A549 (cell line): ENCODE measurements at regions not wholly inside any gene's neighbourhood (a gene's known extent, or its start where the extent isn't known, plus 50 kb on each side); places are given as distances from the start of the nearest gene placed in this dataset.
A peak's percentile ranks its signal among the peaks of the same experiment; 100 is the strongest.

Experiments used
- ATAC-seq, 2 experiments: fragments of 200-7000 bp in 1 of 2; fragments of >200 bp in 1 of 2; cut with Nextera tagmentation in 1 of 2; cut with Tn5 transposase in 1 of 2; 3 replicates each; pipeline versions ENCODE4 v1.8.0 to v1.9.1; 2018 to 2020; ENCODE audit warnings: mild to moderate bottlenecking in 1 of 2, moderate library complexity in 1 of 2
- CTCF ChIA-PET: fragments of 300-600 bp; sonication (Branson Sonifier 250); formaldehyde crosslinking; extraction: SDS; loops from one replicate; lab custom pipeline; 2021; ENCODE audit warnings: antibody characterized with exemption, inconsistent platforms; lab: Yijun Ruan, JAX
- POLR2A ChIA-PET: fragments of 350-600 bp; formaldehyde crosslinking; extraction: SDS; loops from one replicate; lab custom pipeline; 2021; ENCODE audit warnings: antibody characterized with exemption, inconsistent platforms; lab: Yijun Ruan, JAX
- DNase-seq, 2 experiments: peaks; one replicate each; pipeline versions ENCODE4 v3.0.0 to v3.0.0-alpha.2; 2011 to 2016; ENCODE audit warnings: low read depth in 1 of 2, low spot score in 1 of 2
- FAIRE-seq: peaks from 2 replicates; lab custom pipeline; 2011; peaks lifted over from hg19 to GRCh38; lab: Jason Lieb, UNC
- H3K27ac ChIP-seq, 2 experiments: fragments of >200 bp; sonication (Bioruptor Twin); formaldehyde crosslinking; 3 replicates each; pipeline ENCODE4 v1.5.1; 2016 to 2017
- H3K4me1 ChIP-seq: fragments of >200 bp; sonication (Bioruptor Twin); formaldehyde crosslinking; 3 replicates; pipeline ENCODE4 v1.6.1; 2016
- H3K4me2 ChIP-seq: fragments of >200 bp; sonication (Bioruptor Twin); formaldehyde crosslinking; 3 replicates; pipeline ENCODE4 v1.6.1; 2016
- H3K4me3 ChIP-seq: fragments of >200 bp; sonication (Bioruptor Twin); formaldehyde crosslinking; 3 replicates; pipeline ENCODE4 v1.5.1; 2016
- H3K9me3 ChIP-seq: fragments of >200 bp; sonication (Bioruptor Twin); formaldehyde crosslinking; 3 replicates; pipeline ENCODE4 v1.6.1; 2016
- ATOH8 ChIP-seq: fragments of 250-450 bp; sonication (Bioruptor Pico); IDR thresholded peaks from 2 replicates; pipeline ENCODE4 v1.5.0; 2020; ENCODE audit warnings: low read depth, mild to moderate bottlenecking, moderate library complexity
- CEBPB ChIP-seq, 2 experiments: fragments of >200 bp in 1 of 2; sonication (Bioruptor Twin) in 1 of 2; formaldehyde crosslinking in 1 of 2; IDR thresholded peaks; 2 replicates each; pipeline ENCODE4 v1.6.1; 2012 to 2016
- CHD4 ChIP-seq: fragments of 200-600 bp; sonication (generic); IDR thresholded peaks from 2 replicates; pipeline ENCODE4 v1.6.1; 2016; ENCODE audit warnings: antibody characterized with exemption, mild to moderate bottlenecking, borderline replicate concordance
- EHF ChIP-seq: fragments of 250-450 bp; sonication (Bioruptor Pico); IDR thresholded peaks from 2 replicates; pipeline ENCODE4 v1.5.0; 2020; ENCODE audit warnings: mild to moderate bottlenecking
- EHMT2 ChIP-seq: fragments of 200-600 bp; sonication (generic); IDR thresholded peaks from 2 replicates; pipeline ENCODE4 v1.6.1; 2016; ENCODE audit warnings: antibody characterized with exemption, low read depth, mild to moderate bottlenecking, moderate library complexity
- FOSB ChIP-seq: fragments of 250-450 bp; sonication (Bioruptor Pico); IDR thresholded peaks from 2 replicates; pipeline ENCODE4 v1.5.0; 2020; ENCODE audit warnings: mild to moderate bottlenecking, moderate library complexity
- FOSL2 ChIP-seq, 2 experiments: fragments of 450-650 bp in 1 of 2; fragments of >200 bp in 1 of 2; sonication (Bioruptor Twin) in 1 of 2; formaldehyde crosslinking; IDR thresholded peaks; 2 replicates each; pipeline versions ENCODE4 v1.5.0 to v1.6.1; 2016 to 2020; ENCODE audit warnings: mild to moderate bottlenecking in 1 of 2, moderate library complexity in 1 of 2
- FOXS1 ChIP-seq: fragments of 250-450 bp; sonication (Bioruptor Pico); IDR thresholded peaks from 2 replicates; pipeline ENCODE4 v1.5.0; 2020; ENCODE audit warnings: mild to moderate bottlenecking, moderate library complexity
- GATA3 ChIP-seq: IDR thresholded peaks from 2 replicates; pipeline ENCODE4 v1.6.1; 2012; ENCODE audit warnings: borderline replicate concordance
- HOXB13 ChIP-seq: fragments of 250-450 bp; sonication (Bioruptor Pico); IDR thresholded peaks from 2 replicates; pipeline ENCODE4 v1.5.0; 2020; ENCODE audit warnings: low read depth, mild to moderate bottlenecking, moderate library complexity
- HOXB5 ChIP-seq: fragments of 250-450 bp; sonication (Bioruptor Pico); IDR thresholded peaks from 2 replicates; pipeline ENCODE4 v1.5.0; 2020; ENCODE audit warnings: mild to moderate bottlenecking, moderate library complexity
- JUN ChIP-seq, 2 experiments: fragments of >200 bp; sonication (Bioruptor Twin); formaldehyde crosslinking; IDR thresholded peaks; 2 replicates in 1 of 2; 3 replicates in 1 of 2; pipeline ENCODE4 v1.6.1; 2016 to 2017
- JUNB ChIP-seq: fragments of >200 bp; sonication (Bioruptor Twin); formaldehyde crosslinking; IDR thresholded peaks from 2 replicates; pipeline ENCODE4 v1.6.1; 2016
- KDM1A ChIP-seq: fragments of 200-600 bp; sonication (generic); IDR thresholded peaks from 2 replicates; pipeline ENCODE4 v1.6.1; 2016; ENCODE audit warnings: low read depth, mild to moderate bottlenecking
- KDM5A ChIP-seq: fragments of 200-600 bp; sonication (generic); IDR thresholded peaks from 2 replicates; pipeline ENCODE4 v1.6.1; 2016; ENCODE audit warnings: antibody characterized with exemption, mild to moderate bottlenecking
- MAZ ChIP-seq: fragments of 150-350 bp; IDR thresholded peaks from 2 replicates; pipeline ENCODE4 v1.6.1; 2014; ENCODE audit warnings: antibody characterized with exemption, low read depth, low read length, borderline replicate concordance
- PHF8 ChIP-seq: fragments of 200-600 bp; sonication (generic); IDR thresholded peaks from 2 replicates; pipeline ENCODE4 v1.6.1; 2016; ENCODE audit warnings: low read depth, mild to moderate bottlenecking, antibody characterized with exemption, moderate library complexity, borderline replicate concordance
- RAD21 ChIP-seq, 2 experiments: fragments of >200 bp in 1 of 2; sonication (Bioruptor Twin) in 1 of 2; formaldehyde crosslinking in 1 of 2; IDR thresholded peaks in 1 of 2; conservative IDR thresholded peaks in 1 of 2; 2 replicates in 1 of 2; 3 replicates in 1 of 2; pipeline ENCODE4 v1.6.1; 2012 to 2018; ENCODE audit warnings: inconsistent platforms in 1 of 2
- RFX5 ChIP-seq: fragments of 450-650 bp; IDR thresholded peaks from 2 replicates; pipeline ENCODE4 v1.7.1; 2014; ENCODE audit warnings: antibody characterized with exemption, mild to moderate bottlenecking, moderate library complexity
- RNF2 ChIP-seq: fragments of 200-600 bp; sonication (generic); IDR thresholded peaks from 2 replicates; pipeline ENCODE4 v1.6.1; 2016; ENCODE audit warnings: low read depth, mild to moderate bottlenecking, antibody characterized with exemption, moderate library complexity, borderline replicate concordance
- SMC3 ChIP-seq: fragments of >200 bp; sonication (Bioruptor Twin); formaldehyde crosslinking; IDR thresholded peaks from 3 replicates; pipeline ENCODE4 v1.6.1; 2018; ENCODE audit warnings: inconsistent platforms
- TP53 ChIP-seq: fragments of 250-450 bp; sonication (Bioruptor Pico); IDR thresholded peaks from 2 replicates; pipeline ENCODE4 v1.5.0; 2021; ENCODE audit warnings: mild to moderate bottlenecking, moderate library complexity
- WGBS: methylation state at CpG from one replicate; pipeline ENCODE4 v1.1.6; 2017; ENCODE audit errors: missing lambda C conversion rate; 5-methylcytosine and 5-hydroxymethylcytosine counted together
- TF ChIP-seq, protein P1 (sequence below): fragments of 150-350 bp; IDR thresholded peaks from 2 replicates; pipeline ENCODE4 v1.6.1; 2014; ENCODE audit warnings: low read depth, mild to moderate bottlenecking, low read length
- TF ChIP-seq, protein P2 (sequence below): IDR thresholded peaks from 2 replicates; pipeline ENCODE4 v1.6.1; 2012

- TF ChIP-seq RFX5, result no peak
- TF ChIP-seq, all 56 proteins: peak for 0
Observed at GRCh38 chr4:84325625-84326024, 173.5 kb downstream of the NKX6-1 start (continued).

DNA sequence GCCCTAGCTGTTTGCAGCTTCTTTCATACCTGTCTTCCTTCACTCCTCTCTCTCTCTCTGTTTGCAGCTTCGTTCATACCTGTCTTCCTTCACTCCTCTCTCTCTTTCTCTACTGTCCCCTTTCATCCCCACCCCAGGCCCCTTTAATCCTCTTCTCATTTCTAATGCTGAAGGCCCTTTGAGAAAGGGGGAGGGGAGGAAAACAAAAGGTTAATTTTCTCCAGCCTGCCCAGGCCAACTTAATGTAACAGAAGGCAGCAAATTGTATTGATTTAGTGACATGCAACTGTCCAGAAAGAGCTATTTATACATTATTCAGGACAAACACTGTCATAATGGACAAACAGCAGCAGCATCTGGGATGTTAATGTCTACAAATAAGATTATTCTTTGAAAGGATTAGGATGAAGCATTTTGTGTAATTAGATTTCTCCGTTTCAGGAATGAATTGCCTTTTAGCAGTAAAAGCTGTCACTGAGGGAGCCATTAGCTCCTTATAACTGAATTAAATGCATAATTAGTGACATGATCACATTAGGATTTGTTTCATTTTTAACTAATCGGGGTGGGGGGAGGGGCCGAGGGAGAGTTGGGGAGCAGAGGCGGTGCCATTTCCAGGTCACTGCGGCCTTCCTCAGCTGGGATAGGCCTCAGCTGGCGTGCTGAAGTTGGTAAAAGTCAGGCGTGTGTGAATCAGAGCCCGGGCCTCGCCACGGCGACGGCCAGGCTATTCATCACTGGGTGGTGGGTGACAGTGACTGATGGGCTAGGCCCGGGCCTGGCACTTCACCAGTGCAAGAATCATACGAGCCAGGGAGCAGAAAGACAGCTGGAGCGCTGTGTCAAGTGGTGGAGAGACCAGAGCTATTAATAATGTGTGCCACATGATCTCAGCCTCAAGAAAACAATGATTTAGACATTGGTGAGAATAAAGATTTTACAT lies 174.5 kb downstream of the NKX6-1 start:
- Histone ChIP-seq H3K4me1 (no peaks in the 10 kb centered on the region), H3K27ac (no peak overlapping the region), H3K4me2 (no peak overlapping the region), H3K4me3 (no peak overlapping the region), H3K9me3 (no peaks in the 10 kb centered on the region)
- no peak for TF ChIP-seq JUNB
- TF ChIP-seq FOXS1 (CRISPR knock-in tag), result no peak
- TF ChIP-seq HOXB5 (CRISPR knock-in tag), result no peak
- TF ChIP-seq, protein P1, sequence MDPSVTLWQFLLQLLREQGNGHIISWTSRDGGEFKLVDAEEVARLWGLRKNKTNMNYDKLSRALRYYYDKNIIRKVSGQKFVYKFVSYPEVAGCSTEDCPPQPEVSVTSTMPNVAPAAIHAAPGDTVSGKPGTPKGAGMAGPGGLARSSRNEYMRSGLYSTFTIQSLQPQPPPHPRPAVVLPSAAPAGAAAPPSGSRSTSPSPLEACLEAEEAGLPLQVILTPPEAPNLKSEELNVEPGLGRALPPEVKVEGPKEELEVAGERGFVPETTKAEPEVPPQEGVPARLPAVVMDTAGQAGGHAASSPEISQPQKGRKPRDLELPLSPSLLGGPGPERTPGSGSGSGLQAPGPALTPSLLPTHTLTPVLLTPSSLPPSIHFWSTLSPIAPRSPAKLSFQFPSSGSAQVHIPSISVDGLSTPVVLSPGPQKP, result no peak
- no peak for TF ChIP-seq FOSL2 (IDR thresholded peaks at IDR 0.05)
- no peak for TF ChIP-seq FOSL2 (CRISPR knock-in tag; IDR thresholded peaks at IDR 0.05)
- TF ChIP-seq RNF2, result no peak
- TF ChIP-seq ATOH8 (CRISPR knock-in tag), result no peak
- TF ChIP-seq EHF (CRISPR knock-in tag), result no peak
- no peak for TF ChIP-seq RAD21 (conservative IDR thresholded peaks at IDR 0.05 in 1 of 2, IDR thresholded peaks at IDR 0.05 in 1 of 2)
- POLR2A ChIA-PET, result no interaction called here
- CTCF ChIA-PET, result no interaction called here
- ATAC-seq (no peak), FAIRE-seq (no peak), DNase-seq (no peak)
- 47% methylated on average over 15 of the region's 16 CpGs for WGBS

DNA sequence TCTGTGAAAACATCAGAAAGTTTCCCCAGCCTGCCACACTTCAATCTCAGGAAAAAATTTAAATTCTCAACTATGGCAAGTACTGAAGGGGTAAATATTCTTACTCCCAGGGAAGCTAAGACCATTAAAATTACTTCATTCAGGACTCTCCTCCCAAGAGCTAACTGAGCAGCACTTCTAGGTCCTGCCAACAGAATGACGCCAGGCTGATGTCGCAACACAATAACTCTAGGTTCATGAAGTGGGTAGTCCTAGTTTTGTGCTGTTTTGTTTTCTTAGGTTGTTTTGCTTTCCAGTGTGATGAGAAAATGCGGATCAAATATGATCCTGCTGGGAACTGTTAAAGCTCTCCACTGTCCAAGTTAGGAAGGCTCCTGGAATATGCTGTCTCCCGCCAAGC lies 180.0 kb downstream of the NKX6-1 start:
- ATAC-seq, result no peak

GRCh38 chr4:84317513-84317912 lies 181.6 kb downstream of the NKX6-1 start:
- TF ChIP-seq KDM5A, result no peak
- TF ChIP-seq, protein P1, result no peak
- TF ChIP-seq JUN (IDR thresholded peaks at IDR 0.05), result no peak
- no peak for TF ChIP-seq GATA3
- TF ChIP-seq MAZ, result no peak
- TF ChIP-seq KDM1A, result no peak
- TF ChIP-seq TP53 (CRISPR knock-in tag), result no peak
- TF ChIP-seq PHF8, result no peak
- TF ChIP-seq HOXB13 (CRISPR knock-in tag), result no peak
- no peak for TF ChIP-seq FOSL2 (IDR thresholded peaks at IDR 0.05)
- no peak for TF ChIP-seq FOSL2 (CRISPR knock-in tag; IDR thresholded peaks at IDR 0.05)
- TF ChIP-seq SMC3, result no peak
- no peak for TF ChIP-seq CHD4
- no peak for ATAC-seq
- FAIRE-seq, result no peak
- no peak for DNase-seq
- no peak overlapping the region for H3K4me3 ChIP-seq
- no peaks in the 10 kb centered on the region for H3K9me3 ChIP-seq
- no peak overlapping the region for H3K4me2 ChIP-seq
- H3K27ac ChIP-seq, result no peak overlapping the region
- CTCF ChIA-PET, result no interaction called here
- POLR2A ChIA-PET, result no interaction called here
- no peaks in the 10 kb centered on the region for H3K4me1 ChIP-seq

More for the DNA sequence above, 180.0 kb downstream of the NKX6-1 start:
- Histone ChIP-seq H3K4me1 (no peaks in the 10 kb centered on the region), H3K27ac (no peak overlapping the region), H3K9me3 (no peaks in the 10 kb centered on the region), H3K4me3 (no peak overlapping the region), H3K4me2 (no peak overlapping the region)
- TF ChIP-seq EHMT2, result no peak
- peak in 1 of 2 experiments; percentile 44; a peak in 2 of 4 replicates for TF ChIP-seq CEBPB (IDR thresholded peaks at IDR 0.05)
- TF ChIP-seq FOSB, result no peak
- TF ChIP-seq FOSL2 (IDR thresholded peaks at IDR 0.05), result no peak
- TF ChIP-seq FOSL2 (CRISPR knock-in tag; IDR thresholded peaks at IDR 0.05), result no peak
- TF ChIP-seq, protein P2, sequence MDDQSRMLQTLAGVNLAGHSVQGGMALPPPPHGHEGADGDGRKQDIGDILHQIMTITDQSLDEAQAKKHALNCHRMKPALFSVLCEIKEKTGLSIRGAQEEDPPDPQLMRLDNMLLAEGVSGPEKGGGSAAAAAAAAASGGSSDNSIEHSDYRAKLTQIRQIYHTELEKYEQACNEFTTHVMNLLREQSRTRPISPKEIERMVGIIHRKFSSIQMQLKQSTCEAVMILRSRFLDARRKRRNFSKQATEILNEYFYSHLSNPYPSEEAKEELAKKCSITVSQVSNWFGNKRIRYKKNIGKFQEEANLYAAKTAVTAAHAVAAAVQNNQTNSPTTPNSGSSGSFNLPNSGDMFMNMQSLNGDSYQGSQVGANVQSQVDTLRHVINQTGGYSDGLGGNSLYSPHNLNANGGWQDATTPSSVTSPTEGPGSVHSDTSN, result no peak
- peak in 1 of 2 experiments; percentile 4 for DNase-seq
- WGBS, result 7% methylated on average over 4 of the region's 4 CpGs
- FAIRE-seq, result no peak
- CTCF ChIA-PET, result no interaction called here
- POLR2A ChIA-PET, result no interaction called here
